K562 (cell line): ENCODE measurements at regions not wholly inside any gene's neighbourhood (a gene's known extent, or its start where the extent isn't known, plus 50 kb on each side); places are given as distances from the start of the nearest gene placed in this dataset.

Source experiments
- ATAC-seq: fragments of 200-7000 bp; cut with Tn5 transposase; 3 replicates; pipeline ENCODE4 v1.9.1; 2020; ENCODE audit warnings: moderate library complexity
- BruUV-seq: library from RNA; stranded (reverse); fragments of 400-500 nt; replicated peaks from 2 replicates; lab custom pipeline; 2021; lab: Mats Ljungman, UMichigan
- CTCF ChIA-PET: fragments of 300-600 bp; formaldehyde crosslinking; extraction: SDS; loops from one replicate; lab custom pipeline; 2021; ENCODE audit warnings: low intra/inter-chr PET ratio; lab: Yijun Ruan, JAX
- POLR2A ChIA-PET: fragments of 300-600, 350-650 bp; sonication (Branson Sonifier 250); formaldehyde crosslinking; extraction: SDS; loops from one replicate; lab custom pipeline; 2021; ENCODE audit warnings: antibody characterized with exemption, inconsistent platforms; lab: Yijun Ruan, JAX
- DNase-seq, 4 experiments: peaks; one replicate each; pipeline versions ENCODE4 v3.0.0 to v3.0.0-alpha.2; 2011 to 2018; ENCODE audit warnings: low spot score in 3 of 4, mixed read lengths in 3 of 4; ENCODE audit errors: extremely low read depth in 1 of 4
- FAIRE-seq: peaks from 2 replicates; lab custom pipeline; 2011; peaks lifted over from hg19 to GRCh38; lab: Jason Lieb, UNC
- H2AFZ ChIP-seq: 2 replicates; pipeline ENCODE4 v1.6.0; 2011; ENCODE audit warnings: low read depth, low read length, control low read depth, inconsistent platforms
- H3K27ac ChIP-seq: fragments of 200-600 bp; 3 replicates; pipeline ENCODE4 v1.8.0; 2011; ENCODE audit warnings: low read depth, mild to moderate bottlenecking, control low read depth, inconsistent platforms, low read length, moderate library complexity, mixed read lengths; ENCODE audit errors: extremely low read depth
- H3K27me3 ChIP-seq, 2 experiments: fragments of 300-600 bp in 1 of 2; 2 replicates in 1 of 2; 3 replicates in 1 of 2; pipeline versions ENCODE4 v1.6.0 to v1.8.0; 2011; ENCODE audit warnings: inconsistent platforms in 2 of 2, low read length in 2 of 2, mild to moderate bottlenecking in 1 of 2, mixed read lengths in 1 of 2, moderate library complexity in 1 of 2; ENCODE audit not compliant: control insufficient read depth in 2 of 2, insufficient read depth in 2 of 2
- H3K36me3 ChIP-seq: fragments of 300-600 bp; 3 replicates; pipeline ENCODE4 v1.8.0; 2011; ENCODE audit warnings: mild to moderate bottlenecking, low read length, inconsistent platforms; ENCODE audit not compliant: control insufficient read depth, insufficient read depth
- H3K4me1 ChIP-seq, 2 experiments: fragments of 200-600 bp in 1 of 2; replicated peaks in 1 of 2; 2 replicates in 1 of 2; 3 replicates in 1 of 2; pipeline versions ENCODE4 v1.5.1 to v1.8.0; 2011; ENCODE audit warnings: inconsistent platforms in 2 of 2, low read length in 2 of 2, mild to moderate bottlenecking in 1 of 2, mixed read lengths in 1 of 2, moderate library complexity in 1 of 2; ENCODE audit not compliant: control insufficient read depth in 2 of 2, insufficient read depth in 2 of 2
- H3K4me2 ChIP-seq: 2 replicates; pipeline ENCODE4 v1.6.1; 2011; ENCODE audit warnings: low read length, control low read depth, inconsistent platforms, mixed read lengths; ENCODE audit not compliant: insufficient read depth
- H3K4me3 ChIP-seq: fragments of 200-600 bp; sonication (generic), shearing (Covaris generic); 2 replicates; pipeline ENCODE4 v1.5.1; 2016; ENCODE audit warnings: control low read depth, inconsistent platforms
- H3K79me2 ChIP-seq: fragments of 200-600 bp; 3 replicates; pipeline ENCODE4 v1.8.0; 2011; ENCODE audit warnings: low read length, inconsistent platforms; ENCODE audit not compliant: control insufficient read depth, insufficient read depth
- H3K9ac ChIP-seq, 2 experiments: 2 replicates each; pipeline versions ENCODE4 v1.6.0 to v1.6.1; 2011; ENCODE audit warnings: low read depth in 2 of 2, low read length in 2 of 2, control low read depth in 1 of 2, inconsistent platforms in 1 of 2, mild to moderate bottlenecking in 1 of 2, mixed read lengths in 1 of 2; ENCODE audit not compliant: insufficient read depth in 1 of 2
- H3K9me1 ChIP-seq: one replicate; pipeline ENCODE4 v1.6.0; 2011; ENCODE audit warnings: inconsistent platforms, mild to moderate bottlenecking, low read length, moderate library complexity; ENCODE audit not compliant: control insufficient read depth, insufficient read depth
- H3K9me3 ChIP-seq: replicated peaks from 2 replicates; pipeline ENCODE4 v1.5.1; 2011; ENCODE audit warnings: low read depth, low read length, inconsistent platforms; ENCODE audit not compliant: control insufficient read depth, insufficient read depth
- H4K20me1 ChIP-seq: replicated peaks from 2 replicates; pipeline ENCODE4 v1.6.1; 2011; ENCODE audit warnings: low read length, inconsistent platforms, mixed read lengths; ENCODE audit not compliant: control insufficient read depth, insufficient read depth
- DIDO1 ChIP-seq: fragments of 450-650 bp; IDR thresholded peaks from 2 replicates; pipeline ENCODE4 v1.6.1; 2016; ENCODE audit warnings: low read depth, missing biosample characterization, missing genetic modification characterization
- GATAD2B ChIP-seq: fragments of 450-650 bp; IDR thresholded peaks from 2 replicates; pipeline ENCODE4 v1.6.1; 2017; ENCODE audit warnings: mild to moderate bottlenecking, borderline replicate concordance
- HMGN3 ChIP-seq: IDR thresholded peaks from 2 replicates; pipeline ENCODE4 v1.6.1; 2011; ENCODE audit warnings: borderline replicate concordance, low read depth, mild to moderate bottlenecking, mixed read lengths, low read length; ENCODE audit not compliant: insufficient read length; ENCODE audit errors: extremely low read depth
- MEIS2 ChIP-seq: fragments of 450-650 bp; IDR thresholded peaks from 2 replicates; pipeline ENCODE4 v1.6.1; 2014; ENCODE audit warnings: mild to moderate bottlenecking; ENCODE audit not compliant: partially characterized antibody
- NFXL1 ChIP-seq: fragments of 450-650 bp; formaldehyde crosslinking; IDR thresholded peaks from 2 replicates; pipeline ENCODE4 v1.4.0; 2021; ENCODE audit warnings: mild to moderate bottlenecking
- POLR2B ChIP-seq: fragments of 450-650 bp; IDR thresholded peaks from 2 replicates; pipeline ENCODE4 v1.6.1; 2018; ENCODE audit warnings: low read depth; ENCODE audit not compliant: partially characterized antibody
- RHOXF2B ChIP-seq: fragments of 250-450 bp; sonication (Bioruptor Pico); conservative IDR thresholded peaks from 2 replicates; pipeline ENCODE4 v1.5.1; 2021
- SIN3A ChIP-seq, 2 experiments: fragments of 150-350 bp in 1 of 2; IDR thresholded peaks; 2 replicates each; pipeline ENCODE4 v1.6.1; 2011 to 2016; ENCODE audit warnings: borderline replicate concordance in 2 of 2, low read depth in 2 of 2, low read length in 2 of 2, mild to moderate bottlenecking in 2 of 2, moderate library complexity in 2 of 2; ENCODE audit not compliant: control insufficient read depth in 1 of 2
- SMAD2 ChIP-seq: fragments of 150-350 bp; IDR thresholded peaks from 2 replicates; pipeline ENCODE4 v1.6.1; 2014; ENCODE audit warnings: low read depth, mild to moderate bottlenecking, low read length
- SOX6 ChIP-seq: fragments of 450-650 bp; IDR thresholded peaks from 2 replicates; pipeline ENCODE4 v1.6.1; 2014; ENCODE audit warnings: mild to moderate bottlenecking
- SRSF9 ChIP-seq: fragments of 200-400 bp; formaldehyde crosslinking; IDR thresholded peaks from 2 replicates; pipeline ENCODE4 v1.6.1; 2017; ENCODE audit warnings: low read depth, low read length, borderline replicate concordance
- TCF7 ChIP-seq: sonication (generic); IDR thresholded peaks from 2 replicates; pipeline ENCODE4 v1.6.1; 2016; ENCODE audit warnings: antibody characterized with exemption, borderline replicate concordance
- ZBTB40 ChIP-seq, 2 experiments: fragments of 450-650 bp in 1 of 2; sonication (generic) in 1 of 2; formaldehyde crosslinking in 1 of 2; IDR thresholded peaks; 2 replicates each; pipeline versions ENCODE4 v1.7.1 to v1.9.0; 2016 to 2022; ENCODE audit warnings: inconsistent platforms in 1 of 2, mild to moderate bottlenecking in 1 of 2, missing genetic modification reagents in 1 of 2
- ZNF589 ChIP-seq: fragments of 200-800 bp; sonication (Bioruptor generic); IDR thresholded peaks from 2 replicates; pipeline ENCODE4 v1.6.1; 2016; ENCODE audit warnings: low read depth, missing genetic modification characterization, missing compliant biosample characterization
- ZNF780A ChIP-seq: fragments of 250-450 bp; sonication (Bioruptor Pico); IDR thresholded peaks from 2 replicates; pipeline ENCODE4 v1.5.0; 2021; ENCODE audit warnings: mild to moderate bottlenecking
- WGBS: fragments of 100-300 bp; shearing (Covaris generic); methylation state at CpG from one replicate; pipeline ENCODE4 v1.1.6; 2016; ENCODE audit warnings: low coverage, mixed read lengths; ENCODE audit not compliant: insufficient coverage; ENCODE audit errors: missing lambda C conversion rate; 5-methylcytosine and 5-hydroxymethylcytosine counted together
- in situ Hi-C: fragments of 300-500 bp; cut with MboI; formaldehyde crosslinking; loops from 4 replicates; pipeline ENCODE4 v1.15.0; 2018; ENCODE audit warnings: inconsistent platforms, mixed read lengths
- intact Hi-C: fragments of 100-400 bp; cut with micrococcal nuclease; formaldehyde crosslinking; loops from 2 replicates; pipeline ENCODE4 v1.14.2; 2022

- Histone ChIP-seq H3K4me3 (no peak overlapping the region), H3K36me3 (no peaks in the 10 kb centered on the region), H4K20me1 (no peaks in the 10 kb centered on the region), H2AFZ (no peak overlapping the region), H3K27me3 (no peaks in the 10 kb centered on the region), H3K4me2 (no peak overlapping the region), H3K27ac (no peak overlapping the region), H3K9me1 (no peaks in the 10 kb centered on the region), H3K9ac (no peak overlapping the region), H3K4me1 (no peaks in the 10 kb centered on the region), H3K9me3 (no peaks in the 10 kb centered on the region), H3K79me2 (no peaks in the 10 kb centered on the region)
- CTCF ChIA-PET = no interaction called here
- ATAC-seq (no peak), FAIRE-seq (no peak), DNase-seq (no peak)
- intact Hi-C loops = no loop called here
- in situ Hi-C loops = no loop called here
- no peak for TF ChIP-seq TCF7
- no peak for TF ChIP-seq SMAD2
- TF ChIP-seq NFXL1 (CRISPR knock-in tag) = no peak
- no peak for TF ChIP-seq SRSF9
- TF ChIP-seq DIDO1 = no peak
- no peak for TF ChIP-seq GATAD2B
- TF ChIP-seq MEIS2 = no peak
- TF ChIP-seq SOX6 = no peak
- TF ChIP-seq POLR2B = no peak
- TF ChIP-seq ZNF589 = no peak
- TF ChIP-seq ZBTB40 (IDR thresholded peaks at IDR 0.05) = no peak
- no peak for TF ChIP-seq ZBTB40 (CRISPR knock-in tag; IDR thresholded peaks at IDR 0.05)
- no peak for TF ChIP-seq RHOXF2B (CRISPR knock-in tag)
- TF ChIP-seq SIN3A (IDR thresholded peaks at IDR 0.05; ENCODE audit: borderline replicate concordance in 2 of 2, control insufficient read depth in 1 of 2, low read depth in 2 of 2, low read length in 2 of 2) = no peak
- TF ChIP-seq ZNF780A (CRISPR knock-in tag) = no peak
- no peak for TF ChIP-seq HMGN3
- BruUV-seq = no TSS peak
- 0% methylated on average over 1 of the region's 1 CpG for WGBS
- POLR2A ChIA-PET = no interaction called here
These were observed 69.6 kb upstream of the PCDH18 start for GRCh38 chr4:137601934-137602333.
